SJCRH30 (cell line): ENCODE measurements at regions not wholly inside any gene's neighbourhood (a gene's known extent, or its start where the extent isn't known, plus 50 kb on each side); places are given as distances from the start of the nearest gene placed in this dataset.

Experiments used
- DNase-seq, 2 experiments: peaks; one replicate each; pipeline ENCODE4 v3.0.0-alpha.2; 2015 to 2020
- H3K27ac ChIP-seq: fragments of 250-450 bp; sonication (Bioruptor Pico); 2 replicates; pipeline ENCODE4 v1.5.1; 2020; ENCODE audit warnings: mild to moderate bottlenecking, moderate library complexity
- H3K27me3 ChIP-seq: fragments of 250-450 bp; sonication (Bioruptor Pico); 2 replicates; pipeline ENCODE4 v1.5.1; 2020; ENCODE audit warnings: mild to moderate bottlenecking, moderate library complexity
- H3K36me3 ChIP-seq: fragments of 250-450 bp; sonication (Bioruptor Pico); 2 replicates; pipeline ENCODE4 v1.5.1; 2020; ENCODE audit warnings: mild to moderate bottlenecking, moderate library complexity
- H3K4me1 ChIP-seq: fragments of 250-450 bp; sonication (Bioruptor Pico); 2 replicates; pipeline ENCODE4 v1.5.1; 2020; ENCODE audit warnings: mild to moderate bottlenecking, moderate library complexity
- H3K4me3 ChIP-seq: fragments of 250-450 bp; sonication (Bioruptor Pico); 2 replicates; pipeline ENCODE4 v1.5.1; 2020; ENCODE audit warnings: mild to moderate bottlenecking, moderate library complexity
- H3K9me3 ChIP-seq: fragments of 250-450 bp; sonication (Bioruptor Pico); replicated peaks from 2 replicates; pipeline ENCODE4 v1.5.1; 2020; ENCODE audit warnings: mild to moderate bottlenecking, moderate library complexity

- Histone ChIP-seq H3K36me3 (no peaks in the 10 kb centered on the region), H3K4me1 (no peaks in the 10 kb centered on the region), H3K9me3 (no peaks in the 10 kb centered on the region), H3K4me3 (no peak overlapping the region), H3K27me3 (no peaks in the 10 kb centered on the region), H3K27ac (no peak overlapping the region)
- DNase-seq: no peak
Observed at GRCh38 chr10:78518224-78518623, 484.6 kb downstream of the RPS24 start.

- DNase-seq: no peak
- Histone ChIP-seq H3K4me1 (no peaks in the 10 kb centered on the region), H3K27ac (no peak overlapping the region), H3K9me3 (no peaks in the 10 kb centered on the region), H3K36me3 (no peaks in the 10 kb centered on the region), H3K27me3 (no peaks in the 10 kb centered on the region), H3K4me3 (no peak overlapping the region)
Observed at GRCh38 chr10:78520737-78521430, 487.2 kb downstream of the RPS24 start.

- H3K4me1 ChIP-seq: no peaks in the 10 kb centered on the region
- H3K27me3 ChIP-seq: no peaks in the 10 kb centered on the region
- H3K36me3 ChIP-seq: no peaks in the 10 kb centered on the region
- no peaks in the 10 kb centered on the region for H3K9me3 ChIP-seq
- H3K4me3 ChIP-seq: no peak overlapping the region
- no peak for DNase-seq
- H3K27ac ChIP-seq: no peak overlapping the region
Observed at GRCh38 chr10:78523453-78523852, 489.8 kb downstream of the RPS24 start.

- Histone ChIP-seq H3K27me3 (no peaks in the 10 kb centered on the region), H3K4me1 (no peaks in the 10 kb centered on the region), H3K4me3 (no peak overlapping the region), H3K27ac (no peak overlapping the region), H3K36me3 (no peaks in the 10 kb centered on the region), H3K9me3 (no peaks in the 10 kb centered on the region)
- DNase-seq: no peak
Observed at GRCh38 chr10:78524342-78524741, 490.7 kb downstream of the RPS24 start.

GRCh38 chr10:78524941-78525340 is 491.3 kb downstream of the RPS24 start:
- DNase-seq: peak; percentile 24 to 54
- Histone ChIP-seq H3K27me3 (no peaks in the 10 kb centered on the region), H3K4me1 (no peaks in the 10 kb centered on the region), H3K36me3 (no peaks in the 10 kb centered on the region), H3K4me3 (no peak overlapping the region), H3K27ac (no peak overlapping the region), H3K9me3 (no peaks in the 10 kb centered on the region)

- Histone ChIP-seq H3K27me3 (no peaks in the 10 kb centered on the region), H3K36me3 (no peaks in the 10 kb centered on the region), H3K9me3 (no peaks in the 10 kb centered on the region), H3K4me3 (no peak overlapping the region), H3K4me1 (no peaks in the 10 kb centered on the region), H3K27ac (no peak overlapping the region)
- DNase-seq: no peak
Observed at GRCh38 chr10:78526347-78526746, 492.7 kb downstream of the RPS24 start.

GRCh38 chr10:78527296-78527695 is 493.6 kb downstream of the RPS24 start:
- no peak for DNase-seq
- no peaks in the 10 kb centered on the region for H3K27me3 ChIP-seq
- no peaks in the 10 kb centered on the region for H3K4me1 ChIP-seq
- no peaks in the 10 kb centered on the region for H3K9me3 ChIP-seq
- no peaks in the 10 kb centered on the region for H3K36me3 ChIP-seq
- no peak overlapping the region for H3K4me3 ChIP-seq
- no peak overlapping the region for H3K27ac ChIP-seq

- Histone ChIP-seq H3K27me3 (no peaks in the 10 kb centered on the region), H3K4me1 (no peaks in the 10 kb centered on the region), H3K36me3 (no peaks in the 10 kb centered on the region)
Observed at GRCh38 chr10:78528749-78529204, 495.1 kb downstream of the RPS24 start.

GRCh38 chr10:78529262-78529661 is 495.6 kb downstream of the RPS24 start:
- Histone ChIP-seq H3K4me1 (no peaks in the 10 kb centered on the region), H3K27me3 (no peaks in the 10 kb centered on the region), H3K27ac (no peak overlapping the region), H3K4me3 (no peak overlapping the region), H3K36me3 (no peaks in the 10 kb centered on the region), H3K9me3 (no peaks in the 10 kb centered on the region)
- DNase-seq: no peak

More at GRCh38 chr10:78528749-78529204, 495.1 kb downstream of the RPS24 start:
- no peak overlapping the region for H3K27ac ChIP-seq
- H3K4me3 ChIP-seq: no peak overlapping the region
- H3K9me3 ChIP-seq: no peaks in the 10 kb centered on the region
- no peak for DNase-seq

GRCh38 chr10:78531088-78531487 is 497.4 kb downstream of the RPS24 start:
- Histone ChIP-seq H3K4me1 (no peaks in the 10 kb centered on the region), H3K27me3 (no peaks in the 10 kb centered on the region), H3K9me3 (no peaks in the 10 kb centered on the region), H3K4me3 (no peak overlapping the region), H3K36me3 (no peaks in the 10 kb centered on the region), H3K27ac (no peak overlapping the region)
- no peak for DNase-seq

GRCh38 chr10:78532480-78533042 is 498.9 kb downstream of the RPS24 start:
- no peak for DNase-seq

GRCh38 chr10:78533098-78533497 is 499.4 kb downstream of the RPS24 start:
- Histone ChIP-seq H3K36me3 (no peaks in the 10 kb centered on the region), H3K27ac (no peak overlapping the region), H3K4me3 (no peak overlapping the region), H3K4me1 (no peaks in the 10 kb centered on the region), H3K27me3 (no peaks in the 10 kb centered on the region), H3K9me3 (no peaks in the 10 kb centered on the region)
- no peak for DNase-seq

More at GRCh38 chr10:78532480-78533042, 498.9 kb downstream of the RPS24 start:
- H3K4me3 ChIP-seq: no peak overlapping the region
- no peak overlapping the region for H3K27ac ChIP-seq
- no peaks in the 10 kb centered on the region for H3K36me3 ChIP-seq
- H3K4me1 ChIP-seq: no peaks in the 10 kb centered on the region
- no peaks in the 10 kb centered on the region for H3K27me3 ChIP-seq
- H3K9me3 ChIP-seq: no peaks in the 10 kb centered on the region

- no peak overlapping the region for H3K4me3 ChIP-seq
- H3K36me3 ChIP-seq: no peaks in the 10 kb centered on the region
- no peak overlapping the region for H3K27ac ChIP-seq
- no peaks in the 10 kb centered on the region for H3K4me1 ChIP-seq
- DNase-seq: no peak
- H3K27me3 ChIP-seq: no peaks in the 10 kb centered on the region
- no peaks in the 10 kb centered on the region for H3K9me3 ChIP-seq
Observed at GRCh38 chr10:78533776-78534175, 500.1 kb downstream of the RPS24 start.

GRCh38 chr10:78535716-78536218 is 502.1 kb downstream of the RPS24 start:
- no peak overlapping the region for H3K4me3 ChIP-seq
- H3K27me3 ChIP-seq: no peaks in the 10 kb centered on the region
- no peak for DNase-seq
- H3K9me3 ChIP-seq: no peaks in the 10 kb centered on the region
- H3K4me1 ChIP-seq: no peaks in the 10 kb centered on the region
- H3K27ac ChIP-seq: no peak overlapping the region
- H3K36me3 ChIP-seq: no peaks in the 10 kb centered on the region

GRCh38 chr10:78537018-78537417 is 503.4 kb downstream of the RPS24 start:
- Histone ChIP-seq H3K27ac (no peak overlapping the region), H3K4me3 (no peak overlapping the region), H3K36me3 (no peaks in the 10 kb centered on the region), H3K4me1 (no peaks in the 10 kb centered on the region), H3K27me3 (no peaks in the 10 kb centered on the region), H3K9me3 (no peaks in the 10 kb centered on the region)
- no peak for DNase-seq
